OCI-LY1 (cell line): ENCODE measurements at regions not wholly inside any gene's neighbourhood (a gene's known extent, or its start where the extent isn't known, plus 50 kb on each side); places are given as distances from the start of the nearest gene placed in this dataset.

Source experiments
- EZH2 ChIP-seq: fragments of 200-600 bp; sonication (generic), shearing (Covaris generic); IDR thresholded peaks from 2 replicates; pipeline ENCODE4 v1.8.0; 2017; ENCODE audit warnings: borderline replicate concordance, mixed run types, mild to moderate bottlenecking, antibody characterized with exemption, low read length, moderate library complexity, mixed read lengths
- TF ChIP-seq, protein P1 (sequence below): fragments of 200-600 bp; sonication (generic), shearing (Covaris generic); IDR thresholded peaks from 2 replicates; pipeline ENCODE4 v1.5.1; 2017; ENCODE audit warnings: mild to moderate bottlenecking, antibody characterized with exemption, low read length, moderate library complexity, mixed read lengths

DNA sequence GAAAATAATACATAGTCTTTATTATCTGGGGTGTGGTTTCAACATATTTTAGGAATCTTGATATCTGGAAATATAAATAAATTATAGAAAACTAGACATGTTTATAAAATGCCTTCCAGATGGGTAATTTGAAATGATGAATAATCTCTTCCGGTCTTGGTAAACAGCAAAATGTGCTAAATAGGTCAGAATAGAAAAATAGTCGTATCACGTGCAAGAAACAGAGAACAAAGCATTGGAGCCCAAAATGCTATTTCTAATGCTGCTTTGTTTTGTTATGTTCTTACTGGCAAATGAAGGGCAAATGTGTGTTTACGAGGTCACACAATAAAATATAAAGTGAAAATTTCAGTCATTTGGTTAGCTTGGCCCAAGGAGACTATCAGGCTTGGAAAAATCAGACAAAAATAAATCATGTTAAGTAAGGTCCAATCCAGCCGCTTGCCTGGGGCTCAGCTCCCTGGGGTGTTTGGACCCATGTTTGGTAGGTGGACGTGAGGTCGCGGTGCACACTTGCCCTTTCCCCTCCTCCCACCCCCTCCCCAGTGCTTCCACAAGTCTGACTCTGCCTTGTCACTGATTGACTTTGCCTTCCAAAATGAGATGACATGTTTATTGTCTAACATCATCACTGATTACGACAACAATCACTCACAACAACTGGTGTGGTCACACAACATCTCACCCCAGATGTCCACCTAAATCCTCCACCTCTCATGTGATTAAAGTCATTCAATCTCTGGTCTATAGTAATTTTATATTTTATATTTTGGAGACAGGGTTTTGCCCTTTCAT, 56.0 kb downstream of the RIN2 start:
- TF ChIP-seq, protein P1, sequence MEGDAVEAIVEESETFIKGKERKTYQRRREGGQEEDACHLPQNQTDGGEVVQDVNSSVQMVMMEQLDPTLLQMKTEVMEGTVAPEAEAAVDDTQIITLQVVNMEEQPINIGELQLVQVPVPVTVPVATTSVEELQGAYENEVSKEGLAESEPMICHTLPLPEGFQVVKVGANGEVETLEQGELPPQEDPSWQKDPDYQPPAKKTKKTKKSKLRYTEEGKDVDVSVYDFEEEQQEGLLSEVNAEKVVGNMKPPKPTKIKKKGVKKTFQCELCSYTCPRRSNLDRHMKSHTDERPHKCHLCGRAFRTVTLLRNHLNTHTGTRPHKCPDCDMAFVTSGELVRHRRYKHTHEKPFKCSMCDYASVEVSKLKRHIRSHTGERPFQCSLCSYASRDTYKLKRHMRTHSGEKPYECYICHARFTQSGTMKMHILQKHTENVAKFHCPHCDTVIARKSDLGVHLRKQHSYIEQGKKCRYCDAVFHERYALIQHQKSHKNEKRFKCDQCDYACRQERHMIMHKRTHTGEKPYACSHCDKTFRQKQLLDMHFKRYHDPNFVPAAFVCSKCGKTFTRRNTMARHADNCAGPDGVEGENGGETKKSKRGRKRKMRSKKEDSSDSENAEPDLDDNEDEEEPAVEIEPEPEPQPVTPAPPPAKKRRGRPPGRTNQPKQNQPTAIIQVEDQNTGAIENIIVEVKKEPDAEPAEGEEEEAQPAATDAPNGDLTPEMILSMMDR: no peak
- no peak for TF ChIP-seq EZH2
